ENCODE measurements at regions not wholly inside any gene's neighbourhood (a gene's known extent, or its start where the extent isn't known, plus 50 kb on each side); places are given as distances from the start of the nearest gene placed in this dataset.

DNA sequence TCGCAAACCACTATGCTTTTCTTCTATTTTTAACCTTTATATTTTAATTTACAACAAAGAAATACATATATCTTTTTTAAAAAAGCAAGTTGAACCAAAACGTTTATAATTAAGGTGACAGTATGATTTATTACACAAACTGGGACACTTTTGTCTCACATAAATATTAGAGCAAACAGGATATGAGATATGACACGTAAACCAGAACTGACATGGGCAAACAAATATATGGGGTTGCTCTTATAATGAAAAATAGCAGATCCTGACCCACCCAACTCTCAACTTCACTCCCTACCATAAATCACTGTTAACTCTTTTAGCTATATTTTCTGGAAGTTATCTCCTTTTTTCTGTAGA lies 177.0 kb upstream of the EDNRA start:
- TF ChIP-seq PHB (CRISPR knock-in tag; IDR thresholded peaks at IDR 0.05) (no peak), TGIF2 (CRISPR knock-in tag; IDR thresholded peaks at IDR 0.05) (no peak), EZH2 (IDR thresholded peaks at IDR 0.05; ENCODE audit: borderline replicate concordance, low read depth, low read length) (no peak), RCOR1 (IDR thresholded peaks at IDR 0.05; ENCODE audit: borderline replicate concordance in 1 of 2, low read depth in 2 of 2, low read length in 2 of 2) (no peak), ZNF586 (CRISPR knock-in tag; conservative IDR thresholded peaks at IDR 0.05) (no peak), ZNF311 (CRISPR knock-in tag; IDR thresholded peaks at IDR 0.05) (no peak), CBX8 (IDR thresholded peaks at IDR 0.05; ENCODE audit: borderline replicate concordance, extremely low read depth, low read depth, low read length, poor library complexity, severe bottlenecking) (no peak)
- TF ChIP-seq, protein P1, sequence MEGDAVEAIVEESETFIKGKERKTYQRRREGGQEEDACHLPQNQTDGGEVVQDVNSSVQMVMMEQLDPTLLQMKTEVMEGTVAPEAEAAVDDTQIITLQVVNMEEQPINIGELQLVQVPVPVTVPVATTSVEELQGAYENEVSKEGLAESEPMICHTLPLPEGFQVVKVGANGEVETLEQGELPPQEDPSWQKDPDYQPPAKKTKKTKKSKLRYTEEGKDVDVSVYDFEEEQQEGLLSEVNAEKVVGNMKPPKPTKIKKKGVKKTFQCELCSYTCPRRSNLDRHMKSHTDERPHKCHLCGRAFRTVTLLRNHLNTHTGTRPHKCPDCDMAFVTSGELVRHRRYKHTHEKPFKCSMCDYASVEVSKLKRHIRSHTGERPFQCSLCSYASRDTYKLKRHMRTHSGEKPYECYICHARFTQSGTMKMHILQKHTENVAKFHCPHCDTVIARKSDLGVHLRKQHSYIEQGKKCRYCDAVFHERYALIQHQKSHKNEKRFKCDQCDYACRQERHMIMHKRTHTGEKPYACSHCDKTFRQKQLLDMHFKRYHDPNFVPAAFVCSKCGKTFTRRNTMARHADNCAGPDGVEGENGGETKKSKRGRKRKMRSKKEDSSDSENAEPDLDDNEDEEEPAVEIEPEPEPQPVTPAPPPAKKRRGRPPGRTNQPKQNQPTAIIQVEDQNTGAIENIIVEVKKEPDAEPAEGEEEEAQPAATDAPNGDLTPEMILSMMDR (IDR thresholded peaks at IDR 0.05 in 2 of 3, conservative IDR thresholded peaks at IDR 0.05 in 1 of 3; ENCODE audit: insufficient read depth in 2 of 3, low read depth in 1 of 3, low read length in 3 of 3), result no peak
- TF ChIP-seq, protein P2, sequence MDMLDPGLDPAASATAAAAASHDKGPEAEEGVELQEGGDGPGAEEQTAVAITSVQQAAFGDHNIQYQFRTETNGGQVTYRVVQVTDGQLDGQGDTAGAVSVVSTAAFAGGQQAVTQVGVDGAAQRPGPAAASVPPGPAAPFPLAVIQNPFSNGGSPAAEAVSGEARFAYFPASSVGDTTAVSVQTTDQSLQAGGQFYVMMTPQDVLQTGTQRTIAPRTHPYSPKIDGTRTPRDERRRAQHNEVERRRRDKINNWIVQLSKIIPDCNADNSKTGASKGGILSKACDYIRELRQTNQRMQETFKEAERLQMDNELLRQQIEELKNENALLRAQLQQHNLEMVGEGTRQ (CRISPR knock-in tag; IDR thresholded peaks at IDR 0.05), result no peak
- TF ChIP-seq, protein P3, sequence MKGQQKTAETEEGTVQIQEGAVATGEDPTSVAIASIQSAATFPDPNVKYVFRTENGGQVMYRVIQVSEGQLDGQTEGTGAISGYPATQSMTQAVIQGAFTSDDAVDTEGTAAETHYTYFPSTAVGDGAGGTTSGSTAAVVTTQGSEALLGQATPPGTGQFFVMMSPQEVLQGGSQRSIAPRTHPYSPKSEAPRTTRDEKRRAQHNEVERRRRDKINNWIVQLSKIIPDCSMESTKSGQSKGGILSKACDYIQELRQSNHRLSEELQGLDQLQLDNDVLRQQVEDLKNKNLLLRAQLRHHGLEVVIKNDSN (CRISPR knock-in tag; IDR thresholded peaks at IDR 0.05), result no peak
- TF ChIP-seq, protein P4, sequence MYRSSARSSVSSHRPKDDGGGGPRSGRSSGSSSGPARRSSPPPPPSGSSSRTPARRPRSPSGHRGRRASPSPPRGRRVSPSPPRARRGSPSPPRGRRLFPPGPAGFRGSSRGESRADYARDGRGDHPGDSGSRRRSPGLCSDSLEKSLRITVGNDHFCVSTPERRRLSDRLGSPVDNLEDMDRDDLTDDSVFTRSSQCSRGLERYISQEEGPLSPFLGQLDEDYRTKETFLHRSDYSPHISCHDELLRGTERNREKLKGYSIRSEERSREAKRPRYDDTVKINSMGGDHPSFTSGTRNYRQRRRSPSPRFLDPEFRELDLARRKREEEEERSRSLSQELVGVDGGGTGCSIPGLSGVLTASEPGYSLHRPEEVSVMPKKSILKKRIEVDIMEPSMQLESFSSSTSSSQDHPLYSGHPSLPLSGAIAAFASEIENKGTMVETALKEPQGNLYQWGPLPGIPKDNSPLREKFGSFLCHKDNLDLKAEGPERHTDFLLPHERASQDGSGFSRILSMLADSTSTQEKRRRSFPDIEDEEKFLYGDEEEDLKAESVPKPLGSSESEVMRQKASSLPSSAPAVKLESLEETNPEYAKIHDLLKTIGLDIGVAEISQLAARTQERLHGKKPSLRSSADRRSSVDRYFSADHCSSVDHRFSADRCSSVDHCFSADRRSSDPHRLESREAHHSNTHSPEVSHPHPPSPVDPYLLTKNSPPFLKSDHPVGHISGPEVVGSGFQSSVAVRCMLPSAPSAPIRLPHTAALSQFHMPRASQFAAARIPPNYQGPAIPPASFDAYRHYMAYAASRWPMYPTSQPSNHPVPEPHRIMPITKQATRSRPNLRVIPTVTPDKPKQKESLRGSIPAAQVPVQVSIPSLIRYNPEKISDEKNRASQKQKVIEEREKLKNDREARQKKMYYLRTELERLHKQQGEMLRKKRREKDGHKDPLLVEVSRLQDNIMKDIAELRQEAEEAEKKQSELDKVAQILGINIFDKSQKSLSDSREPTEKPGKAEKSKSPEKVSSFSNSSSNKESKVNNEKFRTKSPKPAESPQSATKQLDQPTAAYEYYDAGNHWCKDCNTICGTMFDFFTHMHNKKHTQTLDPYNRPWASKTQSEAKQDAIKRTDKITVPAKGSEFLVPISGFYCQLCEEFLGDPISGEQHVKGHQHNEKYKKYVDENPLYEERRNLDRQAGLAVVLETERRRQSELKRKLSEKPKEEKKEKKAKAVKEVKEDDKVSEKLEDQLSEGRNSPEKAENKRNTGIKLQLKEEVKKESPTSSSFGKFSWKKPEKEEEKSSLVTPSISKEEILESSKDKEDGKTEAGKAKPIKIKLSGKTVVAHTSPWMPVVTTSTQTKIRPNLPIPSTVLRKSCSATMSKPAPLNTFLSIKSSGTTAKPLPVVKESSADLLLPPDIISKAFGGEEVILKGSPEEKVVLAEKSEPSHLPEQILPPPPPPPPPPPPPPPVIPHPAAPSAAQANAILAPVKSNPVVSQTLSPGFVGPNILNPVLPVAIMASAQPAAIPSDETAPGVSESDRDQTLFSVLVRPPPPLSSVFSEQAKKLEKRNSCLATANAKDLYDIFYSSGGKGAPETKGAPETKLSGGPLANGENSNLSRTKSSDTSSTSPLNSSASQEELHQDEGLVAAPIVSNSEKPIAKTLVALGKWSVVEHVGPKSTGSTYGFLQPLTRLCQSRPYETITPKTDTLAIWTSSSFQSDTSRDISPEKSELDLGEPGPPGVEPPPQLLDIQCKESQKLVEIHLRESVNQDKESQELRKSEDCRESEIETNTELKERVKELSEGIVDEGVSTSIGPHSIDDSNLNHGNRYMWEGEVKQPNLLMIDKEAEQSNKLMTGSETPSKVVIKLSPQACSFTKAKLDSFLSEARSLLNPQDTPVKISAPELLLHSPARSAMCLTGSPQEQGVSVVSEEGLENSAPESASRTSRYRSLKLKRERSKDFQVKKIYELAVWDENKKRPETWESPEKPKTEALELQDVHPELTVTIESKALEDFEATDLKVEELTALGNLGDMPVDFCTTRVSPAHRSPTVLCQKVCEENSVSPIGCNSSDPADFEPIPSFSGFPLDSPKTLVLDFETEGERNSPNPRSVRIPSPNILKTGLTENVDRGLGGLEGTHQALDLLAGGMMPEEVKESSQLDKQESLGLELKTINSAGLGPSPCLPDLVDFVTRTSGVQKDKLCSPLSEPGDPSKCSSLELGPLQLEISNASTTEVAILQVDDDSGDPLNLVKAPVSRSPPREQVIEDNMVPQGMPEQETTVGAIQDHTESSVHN (IDR thresholded peaks at IDR 0.05; ENCODE audit: borderline replicate concordance in 1 of 2, low read depth in 1 of 2), result no peak
